HCT116 (cell line): ENCODE measurements at regions not wholly inside any gene's neighbourhood (a gene's known extent, or its start where the extent isn't known, plus 50 kb on each side); places are given as distances from the start of the nearest gene placed in this dataset.

Experiments used
- ATAC-seq: fragments of 200-7000 bp; cut with Tn5 transposase; 2 replicates; pipeline ENCODE4 v1.9.1; 2020; ENCODE audit warnings: mild to moderate bottlenecking, moderate library complexity
- BruUV-seq: library from RNA; stranded (reverse); fragments of 400-500 nt; replicated peaks from 2 replicates; lab custom pipeline; 2021; lab: Mats Ljungman, UMichigan
- CTCF ChIA-PET: fragments of 300-600 bp; sonication (Branson Sonifier 250); formaldehyde crosslinking; loops from one replicate; lab custom pipeline; 2021; ENCODE audit warnings: antibody characterized with exemption; lab: Charles Lee
- POLR2A ChIA-PET: fragments of 300-600, 350-600 bp; sonication (Branson Sonifier 250); formaldehyde crosslinking; loops from one replicate; lab custom pipeline; 2021; ENCODE audit warnings: antibody characterized with exemption; lab: Charles Lee
- RAD21 ChIA-PET, 2 experiments: fragments of 300-600 bp; sonication (Branson Sonifier 250); formaldehyde crosslinking; loops; one replicate each; lab custom pipeline; 2023; ENCODE audit warnings: low total read pairs in 2 of 2; ENCODE audit not compliant: uncharacterized antibody in 2 of 2, unreplicated experiment in 2 of 2, low non-redundant PET in 1 of 2; lab: Charles Lee
- DNase-seq: peaks from one replicate; pipeline ENCODE4 v3.0.0-alpha.2; 2010; ENCODE audit warnings: low read depth, low spot score
- H2AFZ ChIP-seq: fragments of 200-600 bp; shearing (Covaris generic), sonication (generic); 2 replicates; pipeline ENCODE4 v1.6.1; 2017; ENCODE audit warnings: low read depth, mixed run types, mixed read lengths, antibody characterized with exemption, low read length; ENCODE audit not compliant: poor library complexity, severe bottlenecking
- H3K27ac ChIP-seq: 2 replicates; pipeline ENCODE4 v1.5.1; 2012; ENCODE audit warnings: low read depth, low read length
- H3K27me3 ChIP-seq: fragments of 200-600 bp; sonication (generic); 2 replicates; pipeline ENCODE4 v1.6.1; 2016; ENCODE audit warnings: mixed run types, low read length, mixed read lengths; ENCODE audit not compliant: insufficient read depth
- H3K36me3 ChIP-seq, 2 experiments: fragments of 200-500 bp in 1 of 2; fragments of 200-600 bp in 1 of 2; sonication (Bioruptor generic) in 1 of 2; sonication (generic) in 1 of 2; 2 replicates each; pipeline versions ENCODE4 v1.5.1 to v1.6.1; 2014 to 2016; ENCODE audit warnings: low read length in 2 of 2, inconsistent platforms in 1 of 2, mixed read lengths in 1 of 2, mixed run types in 1 of 2; ENCODE audit not compliant: insufficient read depth in 2 of 2, control insufficient read depth in 1 of 2
- H3K4me1 ChIP-seq, 2 experiments: fragments of 200-600 bp in 1 of 2; sonication (generic) in 1 of 2; 2 replicates each; pipeline versions ENCODE4 v1.5.1 to v1.6.1; 2012 to 2017; ENCODE audit warnings: low read length in 2 of 2, inconsistent platforms in 1 of 2, mild to moderate bottlenecking in 1 of 2, mixed read lengths in 1 of 2, mixed run types in 1 of 2, moderate library complexity in 1 of 2; ENCODE audit not compliant: insufficient read depth in 2 of 2, control insufficient read depth in 1 of 2
- H3K4me2 ChIP-seq: fragments of 200-600 bp; sonication (generic); 2 replicates; pipeline ENCODE4 v1.6.1; 2017; ENCODE audit warnings: mixed run types, low read length, mixed read lengths
- H3K4me3 ChIP-seq, 2 experiments: fragments of 200-600 bp in 1 of 2; sonication (generic) in 1 of 2; replicated peaks in 1 of 2; 2 replicates each; pipeline ENCODE4 v1.5.1; 2011 to 2016; ENCODE audit warnings: low read length in 2 of 2, control low read depth in 1 of 2, low read depth in 1 of 2, mild to moderate bottlenecking in 1 of 2, mixed read lengths in 1 of 2, mixed run types in 1 of 2
- H3K79me2 ChIP-seq: fragments of 200-600 bp; sonication (generic); 2 replicates; pipeline ENCODE4 v1.6.1; 2017; ENCODE audit warnings: mild to moderate bottlenecking, mixed run types, low read length, moderate library complexity, mixed read lengths; ENCODE audit not compliant: insufficient read depth
- H3K9ac ChIP-seq: fragments of 200-600 bp; sonication (generic); 2 replicates; pipeline ENCODE4 v1.6.1; 2016; ENCODE audit warnings: low read length, mixed read lengths
- H3K9me2 ChIP-seq: fragments of 200-600 bp; sonication (generic), shearing (Covaris generic); 2 replicates; pipeline ENCODE4 v1.6.1; 2017; ENCODE audit warnings: mixed run types, mild to moderate bottlenecking, moderate library complexity; ENCODE audit not compliant: insufficient read depth
- H3K9me3 ChIP-seq, 2 experiments: fragments of 200-500 bp in 1 of 2; fragments of 200-600 bp in 1 of 2; sonication (Bioruptor generic) in 1 of 2; sonication (generic) in 1 of 2; 2 replicates each; pipeline ENCODE4 v1.6.1; 2014 to 2017; ENCODE audit warnings: low read length in 2 of 2, mixed read lengths in 2 of 2, inconsistent platforms in 1 of 2, low read depth in 1 of 2, mild to moderate bottlenecking in 1 of 2, mixed run types in 1 of 2, moderate library complexity in 1 of 2; ENCODE audit not compliant: control insufficient read depth in 1 of 2, insufficient read depth in 1 of 2
- H4K20me1 ChIP-seq: fragments of 200-600 bp; sonication (generic), shearing (Covaris generic); 2 replicates; pipeline ENCODE4 v1.6.1; 2017; ENCODE audit warnings: mixed run types, mild to moderate bottlenecking, moderate library complexity; ENCODE audit not compliant: insufficient read depth
- CBX3 ChIP-seq: IDR thresholded peaks from 2 replicates; pipeline ENCODE4 v1.6.1; 2012; ENCODE audit warnings: low read depth
- EGR1 ChIP-seq: IDR thresholded peaks from 2 replicates; pipeline ENCODE4 v1.6.1; 2012; ENCODE audit warnings: low read depth
- EZH2 ChIP-seq: fragments of 200-600 bp; sonication (generic); IDR thresholded peaks from 2 replicates; pipeline ENCODE4 v1.6.1; 2017; ENCODE audit warnings: antibody characterized with exemption, mixed run types
- EZH2phosphoT487 ChIP-seq: fragments of 200-600 bp; IDR thresholded peaks from 2 replicates; pipeline ENCODE4 v1.6.1; 2018; ENCODE audit warnings: antibody characterized with exemption, borderline replicate concordance
- JUND ChIP-seq: IDR thresholded peaks from 2 replicates; pipeline ENCODE4 v1.6.1; 2012
- RAD21 ChIP-seq: IDR thresholded peaks from 2 replicates; pipeline ENCODE4 v1.6.1; 2012; ENCODE audit warnings: low read depth, mild to moderate bottlenecking
- SIN3A ChIP-seq: IDR thresholded peaks from 2 replicates; pipeline ENCODE4 v1.6.1; 2012; ENCODE audit warnings: low read depth
- YY1 ChIP-seq: IDR thresholded peaks from 2 replicates; pipeline ENCODE4 v1.6.1; 2011; ENCODE audit warnings: low read length, low read depth, moderate library complexity, mild to moderate bottlenecking; ENCODE audit not compliant: insufficient replicate concordance; ENCODE audit errors: extremely low read depth
- ZFX ChIP-seq: fragments of 450-650 bp; IDR thresholded peaks from 2 replicates; pipeline ENCODE4 v1.6.1; 2017
- ZNF274 ChIP-seq: fragments of 200-500 bp; sonication (Bioruptor generic); IDR thresholded peaks from 2 replicates; pipeline ENCODE4 v1.6.1; 2014; ENCODE audit warnings: mild to moderate bottlenecking, low read depth, low read length, inconsistent platforms
- intact Hi-C: fragments of 100-400 bp; cut with micrococcal nuclease; formaldehyde crosslinking; loops from 2 replicates; pipeline ENCODE4 v1.10.0; 2022
- TF ChIP-seq, protein P1 (sequence below), 3 experiments: fragments of 200-600 bp in 1 of 3; sonication (generic) in 1 of 3; IDR thresholded peaks in 2 of 3; conservative IDR thresholded peaks in 1 of 3; 2 replicates each; pipeline ENCODE4 v1.5.1; 2012 to 2017; ENCODE audit warnings: low read depth in 2 of 3, low read length in 2 of 3, antibody characterized with exemption in 1 of 3, borderline replicate concordance in 1 of 3, control low read depth in 1 of 3, mild to moderate bottlenecking in 1 of 3, mixed read lengths in 1 of 3, mixed run types in 1 of 3, moderate library complexity in 1 of 3; ENCODE audit not compliant: insufficient read depth in 1 of 3
- TF ChIP-seq, protein P2 (sequence below): IDR thresholded peaks from 2 replicates; pipeline ENCODE4 v1.6.1; 2011; ENCODE audit warnings: mild to moderate bottlenecking, low read length, moderate library complexity; ENCODE audit not compliant: insufficient replicate concordance; ENCODE audit errors: extremely low read depth
- TF ChIP-seq, protein P3 (sequence below): IDR thresholded peaks from 2 replicates; pipeline ENCODE4 v1.6.1; 2012; ENCODE audit warnings: low read depth
- TF ChIP-seq, protein P4 (sequence below): IDR thresholded peaks from 2 replicates; pipeline ENCODE4 v1.6.1; 2012

DNA sequence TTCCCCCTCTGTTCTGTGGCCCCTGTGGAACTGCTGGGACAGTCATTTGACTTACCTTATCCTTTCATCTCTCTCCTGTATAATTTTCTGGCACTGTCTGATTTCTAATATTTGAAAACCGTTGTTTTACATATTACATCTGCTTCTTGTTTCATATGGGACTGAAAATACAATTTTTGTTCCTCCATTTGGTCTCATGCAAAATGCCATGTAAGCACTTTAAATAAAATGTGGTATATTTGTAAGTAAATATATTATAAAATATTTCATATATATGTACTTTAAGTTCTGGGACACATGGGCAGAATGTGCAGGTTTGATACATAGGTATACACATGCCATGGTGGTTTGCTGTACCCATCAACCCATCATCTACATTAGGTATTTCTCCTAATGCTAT lies 93.9 kb upstream of the PLPPR5 start:
- H3K27ac ChIP-seq, result no peak overlapping the region
- ChIA-PET POLR2A (no interaction called here), RAD21 (no interaction called here), CTCF (no interaction called here)
- no peak overlapping the region for H3K9ac ChIP-seq
- no peak for ATAC-seq
- no peaks in the 10 kb centered on the region for H3K36me3 ChIP-seq
- H3K79me2 ChIP-seq, result no peaks in the 10 kb centered on the region
- no peaks in the 10 kb centered on the region for H4K20me1 ChIP-seq
- H3K9me3 ChIP-seq, result no peaks in the 10 kb centered on the region
- no peak overlapping the region for H2AFZ ChIP-seq
- no peaks in the 10 kb centered on the region for H3K27me3 ChIP-seq
- intact Hi-C loops, result no loop called here
- no peaks in the 10 kb centered on the region for H3K4me1 ChIP-seq
- H3K4me3 ChIP-seq, result no peak overlapping the region
- no TSS peak for BruUV-seq
- no peak overlapping the region for H3K4me2 ChIP-seq
- H3K9me2 ChIP-seq, result no peaks in the 10 kb centered on the region
- TF ChIP-seq JUND (no peak), SIN3A (no peak)
- no peak for DNase-seq

DNA sequence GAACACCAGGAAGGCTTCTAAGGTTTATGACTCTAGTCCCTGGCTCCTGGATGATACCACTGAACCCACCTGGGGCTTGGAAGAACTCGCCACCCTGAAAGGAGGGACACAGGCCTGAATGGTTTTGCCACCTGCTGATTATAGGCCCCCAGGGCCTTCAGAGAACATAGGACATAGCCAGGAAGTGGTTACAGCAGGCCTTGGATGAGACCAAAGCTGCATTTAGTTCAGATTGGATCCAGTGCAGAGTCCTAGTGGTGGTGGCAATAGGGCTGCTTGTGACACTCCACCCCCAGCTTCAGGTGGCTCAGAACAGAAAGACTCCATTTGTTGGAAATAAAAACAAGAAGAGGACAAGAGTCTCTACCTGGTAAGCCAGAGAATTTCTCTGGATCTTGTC lies 101.6 kb upstream of the PLPPR5 start:
- Histone ChIP-seq H3K4me1 (no peaks in the 10 kb centered on the region), H3K9ac (no peak overlapping the region), H3K27me3 (no peaks in the 10 kb centered on the region), H3K4me3 (no peak overlapping the region), H3K9me3 (no peaks in the 10 kb centered on the region), H3K4me2 (no peak overlapping the region), H2AFZ (no peak overlapping the region), H3K36me3 (no peaks in the 10 kb centered on the region), H3K9me2 (no peaks in the 10 kb centered on the region), H4K20me1 (no peaks in the 10 kb centered on the region), H3K27ac (no peak overlapping the region), H3K79me2 (no peaks in the 10 kb centered on the region)
- POLR2A ChIA-PET, result no interaction called here
- ATAC-seq (no peak), DNase-seq (no peak)
- BruUV-seq, result no TSS peak
- CTCF ChIA-PET, result no interaction called here
- intact Hi-C loops, result no loop called here
- RAD21 ChIA-PET, result no interaction called here
- no peak for TF ChIP-seq RAD21
- TF ChIP-seq, protein P1, sequence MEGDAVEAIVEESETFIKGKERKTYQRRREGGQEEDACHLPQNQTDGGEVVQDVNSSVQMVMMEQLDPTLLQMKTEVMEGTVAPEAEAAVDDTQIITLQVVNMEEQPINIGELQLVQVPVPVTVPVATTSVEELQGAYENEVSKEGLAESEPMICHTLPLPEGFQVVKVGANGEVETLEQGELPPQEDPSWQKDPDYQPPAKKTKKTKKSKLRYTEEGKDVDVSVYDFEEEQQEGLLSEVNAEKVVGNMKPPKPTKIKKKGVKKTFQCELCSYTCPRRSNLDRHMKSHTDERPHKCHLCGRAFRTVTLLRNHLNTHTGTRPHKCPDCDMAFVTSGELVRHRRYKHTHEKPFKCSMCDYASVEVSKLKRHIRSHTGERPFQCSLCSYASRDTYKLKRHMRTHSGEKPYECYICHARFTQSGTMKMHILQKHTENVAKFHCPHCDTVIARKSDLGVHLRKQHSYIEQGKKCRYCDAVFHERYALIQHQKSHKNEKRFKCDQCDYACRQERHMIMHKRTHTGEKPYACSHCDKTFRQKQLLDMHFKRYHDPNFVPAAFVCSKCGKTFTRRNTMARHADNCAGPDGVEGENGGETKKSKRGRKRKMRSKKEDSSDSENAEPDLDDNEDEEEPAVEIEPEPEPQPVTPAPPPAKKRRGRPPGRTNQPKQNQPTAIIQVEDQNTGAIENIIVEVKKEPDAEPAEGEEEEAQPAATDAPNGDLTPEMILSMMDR (IDR thresholded peaks at IDR 0.05 in 2 of 3, conservative IDR thresholded peaks at IDR 0.05 in 1 of 3; ENCODE audit: borderline replicate concordance in 1 of 3, insufficient read depth in 1 of 3, low read depth in 2 of 3, low read length in 2 of 3), result no peak
- no peak for TF ChIP-seq SIN3A
- TF ChIP-seq EZH2phosphoT487, result no peak
- TF ChIP-seq YY1, result no peak
- no peak for TF ChIP-seq EZH2
- TF ChIP-seq, protein P2, sequence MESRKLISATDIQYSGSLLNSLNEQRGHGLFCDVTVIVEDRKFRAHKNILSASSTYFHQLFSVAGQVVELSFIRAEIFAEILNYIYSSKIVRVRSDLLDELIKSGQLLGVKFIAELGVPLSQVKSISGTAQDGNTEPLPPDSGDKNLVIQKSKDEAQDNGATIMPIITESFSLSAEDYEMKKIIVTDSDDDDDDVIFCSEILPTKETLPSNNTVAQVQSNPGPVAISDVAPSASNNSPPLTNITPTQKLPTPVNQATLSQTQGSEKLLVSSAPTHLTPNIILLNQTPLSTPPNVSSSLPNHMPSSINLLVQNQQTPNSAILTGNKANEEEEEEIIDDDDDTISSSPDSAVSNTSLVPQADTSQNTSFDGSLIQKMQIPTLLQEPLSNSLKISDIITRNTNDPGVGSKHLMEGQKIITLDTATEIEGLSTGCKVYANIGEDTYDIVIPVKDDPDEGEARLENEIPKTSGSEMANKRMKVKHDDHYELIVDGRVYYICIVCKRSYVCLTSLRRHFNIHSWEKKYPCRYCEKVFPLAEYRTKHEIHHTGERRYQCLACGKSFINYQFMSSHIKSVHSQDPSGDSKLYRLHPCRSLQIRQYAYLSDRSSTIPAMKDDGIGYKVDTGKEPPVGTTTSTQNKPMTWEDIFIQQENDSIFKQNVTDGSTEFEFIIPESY, result no peak
- TF ChIP-seq EGR1, result no peak
- TF ChIP-seq, protein P3, sequence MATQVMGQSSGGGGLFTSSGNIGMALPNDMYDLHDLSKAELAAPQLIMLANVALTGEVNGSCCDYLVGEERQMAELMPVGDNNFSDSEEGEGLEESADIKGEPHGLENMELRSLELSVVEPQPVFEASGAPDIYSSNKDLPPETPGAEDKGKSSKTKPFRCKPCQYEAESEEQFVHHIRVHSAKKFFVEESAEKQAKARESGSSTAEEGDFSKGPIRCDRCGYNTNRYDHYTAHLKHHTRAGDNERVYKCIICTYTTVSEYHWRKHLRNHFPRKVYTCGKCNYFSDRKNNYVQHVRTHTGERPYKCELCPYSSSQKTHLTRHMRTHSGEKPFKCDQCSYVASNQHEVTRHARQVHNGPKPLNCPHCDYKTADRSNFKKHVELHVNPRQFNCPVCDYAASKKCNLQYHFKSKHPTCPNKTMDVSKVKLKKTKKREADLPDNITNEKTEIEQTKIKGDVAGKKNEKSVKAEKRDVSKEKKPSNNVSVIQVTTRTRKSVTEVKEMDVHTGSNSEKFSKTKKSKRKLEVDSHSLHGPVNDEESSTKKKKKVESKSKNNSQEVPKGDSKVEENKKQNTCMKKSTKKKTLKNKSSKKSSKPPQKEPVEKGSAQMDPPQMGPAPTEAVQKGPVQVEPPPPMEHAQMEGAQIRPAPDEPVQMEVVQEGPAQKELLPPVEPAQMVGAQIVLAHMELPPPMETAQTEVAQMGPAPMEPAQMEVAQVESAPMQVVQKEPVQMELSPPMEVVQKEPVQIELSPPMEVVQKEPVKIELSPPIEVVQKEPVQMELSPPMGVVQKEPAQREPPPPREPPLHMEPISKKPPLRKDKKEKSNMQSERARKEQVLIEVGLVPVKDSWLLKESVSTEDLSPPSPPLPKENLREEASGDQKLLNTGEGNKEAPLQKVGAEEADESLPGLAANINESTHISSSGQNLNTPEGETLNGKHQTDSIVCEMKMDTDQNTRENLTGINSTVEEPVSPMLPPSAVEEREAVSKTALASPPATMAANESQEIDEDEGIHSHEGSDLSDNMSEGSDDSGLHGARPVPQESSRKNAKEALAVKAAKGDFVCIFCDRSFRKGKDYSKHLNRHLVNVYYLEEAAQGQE, result no peak
- TF ChIP-seq CBX3, result no peak
- TF ChIP-seq ZNF274, result no peak
- TF ChIP-seq ZFX, result no peak
- TF ChIP-seq, protein P4, sequence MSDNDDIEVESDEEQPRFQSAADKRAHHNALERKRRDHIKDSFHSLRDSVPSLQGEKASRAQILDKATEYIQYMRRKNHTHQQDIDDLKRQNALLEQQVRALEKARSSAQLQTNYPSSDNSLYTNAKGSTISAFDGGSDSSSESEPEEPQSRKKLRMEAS, result no peak
